ENCODE measurements at regions not wholly inside any gene's neighbourhood (a gene's known extent, or its start where the extent isn't known, plus 50 kb on each side); places are given as distances from the start of the nearest gene placed in this dataset.

GRCh38 chr13:90184355-90184754, 1163.1 kb upstream of the MIR17HG start:
- TF ChIP-seq CTCF (IDR thresholded peaks at IDR 0.05; ENCODE audit: insufficient read depth, missing control alignments): no peak
- DNase-seq (ENCODE audit: insufficient read length, low spot score) (no peak), FAIRE-seq (no peak)

- TF ChIP-seq CTCF (IDR thresholded peaks at IDR 0.05; ENCODE audit: insufficient read depth, missing control alignments): no peak
- DNase-seq (ENCODE audit: insufficient read length, low spot score) (no peak), FAIRE-seq (no peak)
Measured at GRCh38 chr13:90185734-90186133, 1161.8 kb upstream of the MIR17HG start.

DNA sequence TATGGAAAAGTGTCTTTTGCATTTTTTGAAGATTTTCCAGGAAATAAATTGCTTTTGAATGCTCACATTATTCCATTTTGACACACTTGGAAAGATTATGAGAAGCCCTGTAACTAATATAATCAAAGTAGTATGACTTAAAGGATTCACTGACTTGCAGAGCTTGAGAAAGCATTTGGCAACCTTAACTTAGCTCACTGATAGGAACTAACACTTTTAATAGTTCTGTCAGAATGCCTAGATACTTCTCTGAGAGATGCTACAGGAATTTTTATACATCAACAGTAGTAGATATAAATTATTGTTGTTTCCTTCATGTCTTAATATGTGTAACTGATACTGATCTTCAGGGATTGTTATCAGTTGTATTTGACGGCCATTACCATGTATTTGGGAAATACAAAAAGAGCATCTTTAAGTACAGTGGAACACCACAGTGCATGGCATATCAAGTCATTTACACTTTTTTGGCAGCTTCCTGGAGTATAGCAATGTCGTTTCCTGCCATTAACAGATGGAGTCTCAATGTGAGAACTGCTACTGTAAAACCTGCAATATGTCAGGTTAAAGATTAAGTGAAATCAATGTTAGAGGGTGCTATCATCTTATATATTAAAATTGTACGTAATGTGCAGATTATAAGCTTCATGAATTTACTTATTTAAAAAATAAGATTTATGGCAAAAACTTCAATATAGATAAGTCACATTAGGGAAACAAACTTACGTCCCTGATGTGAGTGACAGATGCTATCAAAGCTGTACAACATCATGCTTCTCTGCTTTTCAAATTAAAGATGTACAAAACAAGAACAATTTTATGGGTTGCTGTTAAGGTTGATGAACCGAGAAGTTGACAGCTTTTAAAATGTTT, 1159.8 kb upstream of the MIR17HG start:
- no peak for FAIRE-seq

DNA sequence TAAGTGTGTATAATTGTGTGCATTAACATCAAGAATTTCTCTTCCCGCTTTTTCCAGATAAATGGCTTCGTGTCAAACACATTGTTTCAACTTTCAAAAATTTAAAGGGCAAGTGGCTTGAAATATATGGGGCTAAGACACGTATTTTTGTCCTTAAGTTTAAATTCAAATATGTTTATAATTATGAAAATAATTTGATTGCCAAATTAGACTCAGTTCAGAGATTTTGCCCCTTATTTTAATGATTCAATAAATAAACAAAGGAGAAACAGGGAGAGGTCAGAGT, 1159.2 kb upstream of the MIR17HG start:
- no peak for TF ChIP-seq CTCF (IDR thresholded peaks at IDR 0.05; ENCODE audit: insufficient read depth, missing control alignments)
- DNase-seq (ENCODE audit: insufficient read length, low spot score) (no peak), FAIRE-seq (no peak)

More for the DNA sequence above, 1159.8 kb upstream of the MIR17HG start:
- no peak for TF ChIP-seq CTCF (IDR thresholded peaks at IDR 0.05; ENCODE audit: insufficient read depth, missing control alignments)
- no peak for DNase-seq (ENCODE audit: insufficient read length, low spot score)

- TF ChIP-seq CTCF (IDR thresholded peaks at IDR 0.05; ENCODE audit: insufficient read depth, missing control alignments): no peak
- no peak for FAIRE-seq
- no peak for DNase-seq (ENCODE audit: insufficient read length, low spot score)
Measured at GRCh38 chr13:90197722-90198121, 1149.8 kb upstream of the MIR17HG start.

GRCh38 chr13:90201202-90201601, 1146.3 kb upstream of the MIR17HG start:
- no peak for FAIRE-seq
- no peak for TF ChIP-seq CTCF (IDR thresholded peaks at IDR 0.05; ENCODE audit: insufficient read depth, missing control alignments)
- no peak for DNase-seq (ENCODE audit: insufficient read length, low spot score)

DNA sequence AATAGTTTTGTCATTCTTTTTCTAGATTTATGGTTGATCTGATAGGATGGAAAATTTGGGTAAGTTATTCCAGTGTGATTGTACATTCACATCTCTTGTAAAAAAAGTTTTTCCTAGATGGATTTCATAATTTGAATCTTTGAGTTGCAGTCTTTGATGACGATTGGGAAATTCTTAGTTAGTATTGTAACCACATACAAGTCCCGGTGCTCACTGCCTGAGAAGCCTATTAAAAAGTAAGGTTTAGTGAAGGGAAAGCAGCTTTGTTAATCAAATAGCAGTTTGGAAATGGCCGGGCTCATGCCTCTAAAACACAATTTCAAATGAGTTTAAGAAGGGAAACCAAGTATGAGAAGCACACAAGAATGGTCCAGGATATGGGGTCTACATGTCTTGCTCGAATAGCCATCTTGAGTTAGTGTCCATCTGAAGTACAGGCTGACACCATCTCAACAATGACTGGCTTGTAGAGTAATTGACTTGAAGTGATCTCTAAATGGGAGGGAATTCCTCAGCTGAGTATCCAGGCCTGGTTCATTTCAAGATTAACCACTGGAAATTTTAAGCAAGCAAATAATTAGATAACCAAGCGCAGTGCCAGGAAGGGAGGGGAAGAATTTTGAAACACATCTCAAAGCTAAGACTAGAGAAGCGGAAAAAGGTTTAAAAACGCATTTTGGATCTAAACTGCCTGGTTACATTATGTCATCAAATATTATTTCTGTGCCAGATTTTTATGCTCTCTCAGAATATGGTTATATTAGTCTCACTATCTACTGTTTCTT, 1145.6 kb upstream of the MIR17HG start:
- DNase-seq (ENCODE audit: insufficient read length, low spot score) (no peak), FAIRE-seq (no peak)
- TF ChIP-seq CTCF (IDR thresholded peaks at IDR 0.05; ENCODE audit: insufficient read depth, missing control alignments): no peak
